ENCODE measurements at regions not wholly inside any gene's neighbourhood (a gene's known extent, or its start where the extent isn't known, plus 50 kb on each side); places are given as distances from the start of the nearest gene placed in this dataset.
"Not testable (repeated sequence)": the region's sequence is repeated elsewhere in the genome, so short reads cannot be mapped to it uniquely, and the experiment has no call there.

DNA sequence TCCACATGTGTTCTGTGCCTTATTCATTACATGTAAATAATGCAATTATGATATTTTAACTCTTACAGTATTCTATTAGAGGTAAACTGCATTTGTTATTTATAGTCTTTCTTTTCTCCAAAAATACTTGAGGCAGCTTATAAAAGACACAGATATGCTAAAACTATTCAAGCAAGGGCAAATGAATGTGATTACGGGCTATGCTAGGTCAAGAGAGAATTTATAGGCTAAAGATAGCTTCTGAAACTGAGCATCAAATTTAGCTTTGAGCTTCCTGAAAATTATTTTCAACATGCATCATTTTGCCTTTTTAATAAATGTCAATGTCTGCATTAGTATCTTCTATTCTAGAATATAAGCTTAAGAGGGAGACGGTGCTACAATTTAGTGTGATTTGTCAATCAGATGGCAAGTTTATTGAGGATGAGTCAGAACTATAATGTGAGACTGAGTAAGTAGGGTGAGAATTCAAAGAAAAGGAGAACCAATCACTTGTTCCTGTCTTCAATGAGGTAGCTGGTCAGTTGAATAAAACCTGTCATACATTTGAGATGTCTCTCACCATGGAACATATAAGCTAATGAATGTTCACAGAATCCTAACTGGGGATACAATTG lies 669.4 kb upstream of the CITED2 start:
- no peak for DNase-seq

DNA sequence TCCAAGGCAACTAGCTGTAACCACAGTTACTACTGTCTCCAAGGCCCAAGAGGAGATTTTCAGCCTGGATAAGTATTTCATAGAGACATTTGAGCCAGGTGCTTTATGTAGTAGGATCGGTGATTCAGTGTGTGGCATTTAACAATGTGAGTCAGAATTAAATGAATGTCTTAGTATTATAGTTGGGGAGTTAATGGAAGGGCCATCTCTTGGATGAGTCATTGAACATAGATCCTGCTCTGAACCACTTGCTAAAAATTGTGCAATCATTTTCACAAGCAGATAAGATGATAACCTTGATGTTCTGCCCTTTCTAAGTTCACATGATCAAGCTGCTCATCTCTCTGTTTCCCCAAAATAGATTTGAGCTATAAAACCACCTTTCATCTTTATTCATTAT lies 668.9 kb upstream of the CITED2 start:
- DNase-seq: no peak

DNA sequence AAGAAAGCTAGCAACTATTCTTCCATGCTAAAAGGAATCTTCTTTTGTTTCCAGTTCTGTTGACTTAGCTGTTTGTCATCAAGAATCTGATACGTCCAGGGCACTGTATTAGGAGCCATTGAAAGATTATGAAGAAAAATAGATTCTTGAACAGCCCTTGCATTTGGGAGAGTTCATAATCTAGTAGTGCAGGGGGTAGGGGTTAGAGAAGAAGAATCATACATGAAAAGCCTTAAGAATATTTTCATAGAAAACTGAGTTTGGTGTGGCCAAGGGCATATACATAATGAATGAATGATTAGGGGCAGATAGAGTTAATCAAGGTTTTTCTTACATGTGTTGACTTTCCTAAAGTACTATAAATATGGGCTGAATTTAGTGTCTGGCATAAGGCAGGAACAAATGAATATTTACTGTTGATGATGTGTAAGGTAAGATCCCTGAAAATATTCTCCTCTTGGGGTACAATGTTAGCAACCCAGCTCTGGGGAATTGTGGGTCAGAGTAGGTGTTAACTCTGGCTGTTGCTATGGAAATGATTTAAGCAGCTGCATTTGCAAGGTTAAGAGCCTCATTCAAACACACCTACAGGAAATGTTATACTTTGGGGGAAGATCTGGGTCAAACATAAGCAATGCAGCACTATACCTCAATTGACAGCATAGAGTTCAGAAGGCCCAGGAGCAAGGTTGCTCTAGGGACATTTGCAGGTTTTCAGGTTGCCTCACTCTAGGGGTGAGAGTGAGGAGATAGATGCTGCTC lies 667.3 kb upstream of the CITED2 start:
- DNase-seq: no peak

DNA sequence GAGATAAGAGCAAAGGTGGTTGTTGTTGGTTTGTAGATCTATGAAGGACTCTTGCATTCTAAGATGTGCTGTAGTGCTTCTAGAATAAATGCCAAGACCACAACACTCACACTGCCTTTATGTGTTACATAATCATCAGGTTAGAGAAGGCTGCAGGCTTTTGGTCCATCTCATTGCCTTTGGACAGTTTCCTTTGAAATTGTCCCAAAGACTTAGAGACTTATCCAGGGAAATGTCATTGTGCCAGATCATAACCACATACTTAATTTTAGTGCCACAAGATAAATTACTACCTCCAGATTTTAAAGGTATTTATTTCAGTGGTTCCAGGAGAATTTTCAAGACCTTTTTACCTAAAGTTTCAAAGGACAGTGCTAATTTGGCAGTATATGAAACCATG lies 666.6 kb upstream of the CITED2 start:
- DNase-seq: no peak

DNA sequence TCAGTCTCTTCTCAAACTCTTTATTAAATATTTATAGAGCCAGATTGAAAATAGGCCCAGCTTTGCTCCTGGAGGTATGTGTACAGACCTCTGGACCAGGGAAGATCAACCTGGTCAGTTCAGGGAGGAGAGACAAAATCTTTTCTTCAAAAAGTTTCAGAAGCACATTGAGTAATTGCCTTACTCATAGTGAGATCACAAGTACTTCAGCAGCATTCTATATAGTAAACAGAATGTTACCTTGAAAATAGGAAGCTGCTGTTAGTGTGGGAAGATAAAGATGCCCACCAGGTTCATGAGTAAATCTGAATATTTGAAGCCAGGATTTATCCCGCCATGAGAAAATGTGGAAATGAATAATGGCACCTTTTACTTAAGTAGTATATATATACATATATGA lies 665.9 kb upstream of the CITED2 start:
- no peak for DNase-seq

DNA sequence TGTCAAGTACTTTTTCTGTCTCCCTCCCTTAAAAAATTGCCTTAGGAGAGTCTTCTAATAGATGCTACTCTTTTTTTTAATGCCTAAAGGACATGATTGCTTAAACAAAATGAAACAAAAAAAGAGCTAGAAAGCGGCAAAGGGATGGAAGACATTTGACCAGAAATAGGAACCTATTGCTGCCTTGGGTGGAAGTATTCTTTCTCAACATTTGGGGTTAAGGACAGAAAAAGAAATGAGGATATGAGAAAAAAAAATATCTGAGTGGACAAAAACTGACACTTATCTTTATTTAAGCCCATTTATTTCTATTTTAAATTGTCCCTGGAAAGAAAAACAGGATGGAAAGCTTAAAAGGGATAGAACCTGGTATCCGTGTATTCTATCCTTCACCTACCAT lies 664.9 kb upstream of the CITED2 start:
- DNase-seq: no peak

DNA sequence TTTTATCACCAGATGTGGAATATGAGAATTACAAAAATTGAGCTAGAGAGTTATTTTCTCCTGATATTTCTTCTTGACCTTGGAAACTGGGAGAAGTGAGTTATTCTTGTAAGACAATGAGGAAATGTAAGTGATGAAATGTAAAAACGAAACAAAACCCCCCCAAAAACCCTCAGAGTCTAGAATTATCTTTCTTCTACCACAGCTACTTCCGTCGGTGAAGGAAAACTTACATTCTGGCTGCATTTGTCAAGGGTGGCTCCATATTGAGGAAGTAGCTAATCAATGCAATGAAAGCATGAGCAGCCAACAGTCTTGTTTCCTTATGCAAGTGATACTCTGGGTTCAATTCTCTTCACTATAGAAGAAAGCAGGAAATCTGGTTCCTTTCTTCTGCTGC lies 661.7 kb upstream of the CITED2 start:
- no peak for DNase-seq

DNA sequence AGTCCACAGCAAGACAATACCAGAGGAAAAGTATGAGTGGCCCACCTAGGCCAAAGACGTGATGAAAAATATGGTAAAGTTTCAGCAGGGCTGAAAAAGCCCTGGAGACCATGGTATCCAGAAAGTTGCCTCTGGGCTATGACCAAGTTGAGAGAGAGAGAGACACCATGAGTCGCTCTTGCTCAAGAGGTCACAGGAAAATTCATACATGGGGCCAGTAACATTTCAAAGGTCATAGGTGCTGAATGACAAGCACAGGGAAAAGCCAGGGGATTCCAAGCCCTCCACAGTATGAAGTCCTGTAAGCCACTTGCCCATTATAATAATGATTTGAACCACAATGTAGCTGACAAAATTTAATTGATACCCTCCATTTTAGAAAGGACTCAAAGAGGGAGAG lies 657.7 kb upstream of the CITED2 start:
- no peak for DNase-seq

DNA sequence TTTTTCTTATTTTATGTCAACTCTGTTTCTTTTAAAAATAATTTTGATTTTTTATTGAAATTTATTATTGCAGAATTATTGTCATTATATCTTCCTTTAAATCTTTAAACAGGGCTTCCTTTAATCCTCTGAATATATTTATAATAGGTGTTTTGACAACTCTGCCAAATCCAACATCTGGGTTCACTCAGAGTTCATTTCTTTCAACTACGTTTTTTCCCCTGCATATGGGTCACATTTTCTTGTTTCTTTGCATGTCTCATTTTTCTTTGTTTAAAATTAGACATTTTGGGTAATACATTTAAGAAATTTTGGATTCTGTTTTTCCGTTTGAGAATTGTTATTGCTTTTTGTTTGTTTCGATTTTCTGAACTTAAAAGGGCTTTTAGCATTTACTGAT lies 655.1 kb upstream of the CITED2 start:
- no peak for DNase-seq

DNA sequence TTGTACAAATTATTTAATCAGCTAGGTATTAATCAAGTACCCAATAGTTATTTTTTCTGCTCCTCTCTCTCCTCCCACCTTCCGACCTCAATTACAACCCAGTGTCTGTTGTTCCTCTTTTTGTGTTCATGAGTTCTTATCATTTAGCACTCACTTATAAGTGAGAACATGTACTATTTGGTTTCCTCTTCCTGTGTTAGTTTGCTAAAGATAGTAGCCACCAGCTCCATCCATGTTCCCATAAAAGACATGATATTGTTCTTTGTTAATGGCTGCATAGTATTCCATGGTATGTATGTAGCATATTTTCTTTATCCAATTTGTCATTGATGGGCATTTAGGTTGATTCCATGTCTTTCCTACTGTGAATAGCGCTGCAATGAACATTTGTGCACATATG lies 652.8 kb upstream of the CITED2 start:
- no peak for DNase-seq

DNA sequence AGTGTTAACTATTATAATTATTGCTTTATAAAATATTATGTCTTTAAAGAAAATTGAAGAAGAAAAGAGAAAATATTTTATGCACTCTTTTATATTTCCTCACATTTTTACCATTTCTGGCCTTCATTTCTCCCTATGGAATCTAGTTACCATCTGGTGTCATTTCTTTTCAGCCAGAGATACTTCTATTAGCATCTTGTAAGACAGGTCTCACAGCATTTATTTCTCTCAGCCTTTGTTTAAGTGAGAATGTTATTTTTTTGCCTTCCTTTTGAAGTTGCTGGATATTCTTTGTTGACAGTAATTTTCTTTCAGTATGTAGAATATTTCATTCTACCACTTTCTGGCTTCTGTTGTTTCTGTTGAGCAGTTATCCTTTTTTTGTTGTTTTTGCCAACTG lies 652.1 kb upstream of the CITED2 start:
- no peak for DNase-seq

DNA sequence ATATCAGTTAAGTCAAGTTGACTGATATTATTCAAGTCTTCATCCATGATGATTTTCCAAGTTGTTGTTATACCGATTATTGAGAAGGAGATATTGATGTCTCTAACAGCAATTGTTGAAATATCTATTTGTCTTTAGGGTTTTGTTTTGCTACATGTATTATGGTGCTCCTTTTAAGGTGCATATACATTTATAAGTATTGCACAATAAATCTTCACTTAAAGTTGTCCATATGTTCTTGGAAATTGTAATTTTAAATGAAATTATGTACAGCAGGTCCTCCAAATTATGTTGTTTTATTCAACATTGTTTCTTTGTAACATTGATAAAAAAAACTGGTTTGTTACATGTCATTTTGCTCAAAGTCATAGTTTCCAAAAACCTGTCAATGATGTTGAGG lies 650.7 kb upstream of the CITED2 start:
- no peak for DNase-seq

DNA sequence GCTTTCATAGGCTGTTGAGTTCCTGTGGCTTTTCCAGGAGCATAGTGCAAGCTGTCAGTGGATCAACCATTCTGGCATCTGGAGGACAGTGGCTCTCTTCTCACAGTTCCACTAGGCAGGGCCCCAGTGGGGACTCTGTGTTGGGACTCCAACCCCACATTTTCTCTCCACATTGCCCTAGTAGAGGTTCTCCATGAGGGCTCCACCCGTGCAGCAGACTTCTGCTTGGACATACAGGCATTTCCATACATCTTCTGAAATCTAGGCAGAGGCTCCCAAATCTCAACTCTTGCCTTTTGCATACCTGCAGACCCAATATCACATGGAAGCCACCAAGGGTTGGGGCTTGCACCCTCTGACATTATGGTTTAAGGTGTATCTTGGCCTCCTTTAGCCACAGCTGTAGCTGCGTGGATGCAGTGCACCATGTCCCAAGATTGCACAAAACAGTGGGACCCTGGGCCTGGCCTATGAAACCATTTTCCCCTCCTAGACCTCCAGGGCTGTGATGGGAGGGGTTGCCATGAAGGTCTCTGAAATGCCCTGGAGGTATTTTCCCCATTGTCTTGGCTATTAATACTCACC lies 645.9 kb upstream of the CITED2 start:
- no peak for DNase-seq

DNA sequence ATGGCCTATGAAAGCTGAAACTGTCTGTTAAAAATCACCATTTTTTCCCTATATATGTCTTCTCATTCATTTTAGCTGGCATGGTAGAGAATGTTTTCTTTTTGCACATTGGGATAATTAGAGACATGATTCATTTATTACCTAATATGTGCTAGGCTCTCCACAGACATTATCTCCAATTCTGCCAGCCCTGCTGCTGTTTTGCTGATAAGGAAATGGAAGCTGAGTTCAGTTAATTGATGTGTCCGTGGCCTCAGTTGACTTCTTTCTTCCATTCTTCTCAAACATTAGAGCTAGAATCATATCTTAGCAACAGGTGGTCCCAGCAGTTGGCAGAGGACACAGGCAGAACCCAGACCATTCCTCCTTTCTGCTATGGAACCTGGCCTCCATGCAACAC lies 644.1 kb upstream of the CITED2 start:
- no peak for DNase-seq

DNA sequence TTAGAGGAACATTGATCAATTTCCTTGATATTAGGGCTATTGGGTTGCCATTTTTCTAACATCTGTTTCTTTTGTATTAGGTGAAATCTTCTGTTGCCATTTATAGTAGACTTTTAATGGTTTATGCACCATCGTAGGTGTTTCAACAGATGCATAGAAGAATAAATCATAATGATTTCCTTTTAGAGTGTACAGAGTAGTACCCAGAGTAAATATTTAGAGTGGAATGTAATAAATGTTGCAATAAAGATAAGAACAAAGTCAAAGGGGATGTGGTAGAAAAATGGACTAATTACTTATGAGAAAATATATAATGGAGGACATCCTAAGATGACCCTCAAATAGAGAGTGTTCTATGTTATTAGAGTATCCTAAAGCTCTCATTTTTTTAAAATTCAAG lies 643.0 kb upstream of the CITED2 start:
- DNase-seq: no peak

DNA sequence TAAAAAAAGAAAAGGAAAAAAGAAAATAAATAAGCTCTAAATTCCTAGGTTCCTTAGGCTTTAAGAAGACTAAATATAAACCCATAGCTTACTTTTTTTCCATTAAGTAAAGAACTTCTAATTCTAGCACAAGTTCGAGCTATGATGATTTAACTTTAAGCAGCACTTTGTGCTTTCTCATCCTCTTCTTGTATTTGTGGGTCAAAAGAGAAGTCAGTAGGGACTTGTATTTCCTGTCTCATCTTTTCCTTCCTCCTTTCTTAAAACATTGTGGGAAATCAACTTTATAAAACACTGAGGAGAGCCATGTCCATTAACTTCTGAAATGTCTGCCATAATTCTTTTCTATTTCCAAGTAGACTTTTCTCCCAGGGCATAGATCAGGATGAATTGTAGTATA lies 637.7 kb upstream of the CITED2 start:
- DNase-seq: no peak

DNA sequence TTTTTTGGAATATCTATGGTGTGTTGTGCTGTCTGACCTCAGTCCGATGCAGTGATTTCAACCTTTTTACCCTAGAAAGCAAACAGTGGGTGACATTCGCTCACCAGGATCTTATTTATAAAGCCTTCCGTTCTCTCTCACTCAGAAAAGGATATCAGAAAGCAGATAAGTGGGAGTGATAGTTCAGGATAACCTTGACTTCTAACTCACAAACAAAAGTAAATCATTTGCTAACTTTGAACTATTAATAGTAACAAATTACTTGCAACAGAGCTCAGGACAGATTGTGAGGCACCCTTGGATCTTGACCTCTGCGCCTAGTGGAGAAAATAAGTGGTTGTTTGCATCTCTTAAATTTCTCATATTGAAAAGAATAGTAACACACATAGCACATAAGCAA lies 637.1 kb upstream of the CITED2 start:
- no peak for DNase-seq

DNA sequence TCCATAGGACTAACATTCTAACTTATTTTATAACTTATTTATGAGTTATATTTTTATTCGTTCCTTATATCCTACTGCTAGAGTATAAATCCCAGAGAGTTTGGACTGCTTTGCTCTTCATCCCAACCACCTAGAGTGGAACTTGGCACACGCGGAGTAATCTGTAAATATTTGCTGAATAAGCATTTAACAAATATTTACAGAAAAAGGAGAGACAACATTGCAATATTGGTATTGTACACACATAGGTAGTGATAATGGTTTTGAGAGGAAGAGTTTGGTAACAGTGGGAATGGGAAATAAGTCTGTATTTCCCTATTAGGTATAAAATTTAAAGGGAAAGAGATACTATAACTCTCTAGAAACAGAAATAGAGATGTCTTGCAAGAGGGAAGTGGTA lies 634.8 kb upstream of the CITED2 start:
- DNase-seq: no peak

DNA sequence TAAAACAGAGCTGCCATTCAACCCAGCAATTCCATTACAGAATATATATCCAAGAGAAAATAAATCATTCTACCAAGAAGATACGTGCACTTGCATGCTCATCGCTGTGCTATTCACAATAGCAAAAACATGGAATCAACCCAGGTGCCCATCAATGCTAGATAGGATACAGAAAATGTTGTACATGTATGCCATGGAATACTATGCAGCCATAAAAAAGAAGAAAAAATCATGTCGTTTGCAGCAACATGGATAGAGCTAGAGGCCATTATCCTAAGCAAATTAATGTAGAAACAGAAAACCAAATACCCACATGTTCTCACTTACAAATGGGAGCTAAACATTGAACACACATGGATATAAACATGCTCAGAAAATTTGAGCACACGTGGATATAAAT lies 633.1 kb upstream of the CITED2 start:
- no peak for DNase-seq

DNA sequence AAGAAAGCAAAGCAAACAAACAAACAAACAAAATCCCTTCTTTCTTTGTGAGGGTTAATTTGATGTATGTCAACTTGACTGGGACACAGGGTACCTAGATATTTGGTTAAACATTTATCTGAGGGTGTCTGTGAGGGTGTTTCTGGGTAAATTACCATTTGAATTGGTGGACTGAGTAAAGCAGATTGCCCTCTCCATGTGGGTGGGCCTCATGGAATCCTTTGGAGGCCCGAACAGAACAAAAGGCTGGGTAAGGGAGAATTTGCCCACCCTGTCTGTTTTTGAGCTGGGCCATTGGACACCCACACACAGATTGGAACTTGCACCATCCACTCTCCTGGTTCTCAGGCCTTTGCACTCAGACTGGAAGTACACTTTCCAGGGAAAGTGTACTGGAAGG lies 628.8 kb upstream of the CITED2 start:
- DNase-seq: no peak

DNA sequence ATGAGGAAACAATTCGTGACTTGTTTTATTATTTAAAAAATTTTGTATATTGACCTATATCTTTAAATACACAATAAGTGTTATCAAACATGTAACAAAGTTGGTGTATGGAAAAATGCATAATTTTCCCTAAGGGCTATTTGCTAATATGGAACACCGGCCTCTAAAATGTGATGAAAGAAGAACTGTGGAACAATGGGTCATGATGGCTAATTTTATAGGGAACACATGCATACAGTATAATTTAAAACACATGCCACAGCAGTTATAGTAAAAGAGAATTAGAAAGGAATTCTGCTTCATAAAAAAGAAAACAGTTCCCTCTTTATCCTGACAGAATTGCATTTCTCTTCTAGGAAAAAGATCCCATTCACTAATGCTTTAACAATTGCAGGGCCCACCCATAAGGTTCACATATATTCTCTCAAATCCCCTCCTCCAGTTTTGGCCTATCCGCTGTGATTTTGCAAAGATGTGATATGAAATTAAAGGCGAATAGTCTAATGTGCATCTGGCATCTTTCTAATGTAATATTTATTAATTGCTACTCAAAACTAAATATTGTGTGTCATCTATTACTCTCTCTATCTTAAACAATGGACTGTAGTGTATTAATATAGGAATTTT lies 628.1 kb upstream of the CITED2 start:
- DNase-seq: no peak

DNA sequence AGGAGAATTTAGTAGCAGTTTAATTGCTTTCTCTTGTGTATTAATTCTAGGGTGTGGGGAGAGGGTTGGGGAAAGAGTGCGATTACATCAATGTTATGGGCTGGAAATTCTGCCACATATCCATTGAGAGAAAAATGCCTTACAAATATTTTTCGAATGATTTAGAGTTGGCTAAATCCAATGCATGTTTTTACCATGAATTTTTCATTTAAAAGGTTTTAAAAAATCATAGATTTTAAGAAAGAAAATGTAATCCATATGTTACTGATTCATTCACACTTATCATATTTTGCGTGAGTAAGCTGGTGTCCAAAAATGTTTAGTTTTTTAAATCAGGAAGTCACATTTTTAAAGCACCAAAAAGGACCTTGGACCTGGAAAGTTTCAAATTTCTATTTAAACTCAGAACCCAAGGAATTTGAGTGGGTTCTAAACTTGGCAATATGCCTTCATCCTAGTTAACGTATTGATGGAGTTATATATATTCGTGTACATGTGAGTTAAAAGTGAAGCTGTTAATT lies 627.4 kb upstream of the CITED2 start:
- no peak for DNase-seq

DNA sequence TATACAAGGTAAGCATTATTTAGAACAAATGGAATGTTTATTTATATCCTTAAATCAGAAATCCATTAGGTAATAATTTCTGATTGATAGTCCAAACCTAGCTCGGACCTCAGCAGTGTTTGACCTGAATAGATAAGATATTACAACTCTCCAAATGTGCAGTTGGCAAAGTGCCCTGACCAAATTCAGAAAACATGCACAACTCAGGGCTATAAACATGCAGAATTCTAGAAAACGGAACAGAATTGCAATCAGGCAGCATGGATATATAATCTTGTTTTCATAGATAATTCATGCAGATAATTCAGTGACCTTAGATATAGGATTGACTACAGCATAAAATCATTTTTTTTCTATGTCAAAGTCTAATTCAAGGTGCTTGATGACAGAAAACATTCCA lies 626.6 kb upstream of the CITED2 start:
- no peak for DNase-seq

DNA sequence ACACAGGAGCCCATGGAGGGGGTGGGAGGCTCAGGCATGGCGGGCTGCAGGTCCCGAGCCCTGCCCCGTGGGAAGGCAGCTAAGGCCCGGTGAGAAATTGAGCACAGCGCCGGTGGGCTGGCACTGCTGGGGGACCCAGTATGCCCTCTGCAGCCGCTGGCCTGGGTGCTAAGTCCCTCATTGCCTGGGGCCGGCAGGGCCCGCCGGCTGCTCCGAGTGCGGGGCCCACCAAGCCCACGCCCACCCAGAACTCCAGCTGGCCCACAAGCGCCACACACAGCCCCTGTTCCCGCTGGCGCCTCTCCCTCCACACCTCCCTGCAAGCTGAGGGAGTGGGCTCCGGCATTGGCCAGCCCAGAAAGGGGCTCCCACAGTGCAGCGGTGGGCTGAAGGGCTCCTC lies 625.2 kb upstream of the CITED2 start:
- not testable (repeated sequence) for DNase-seq
